ENCODE measurements at regions not wholly inside any gene's neighbourhood (a gene's known extent, or its start where the extent isn't known, plus 50 kb on each side); places are given as distances from the start of the nearest gene placed in this dataset.

DNA sequence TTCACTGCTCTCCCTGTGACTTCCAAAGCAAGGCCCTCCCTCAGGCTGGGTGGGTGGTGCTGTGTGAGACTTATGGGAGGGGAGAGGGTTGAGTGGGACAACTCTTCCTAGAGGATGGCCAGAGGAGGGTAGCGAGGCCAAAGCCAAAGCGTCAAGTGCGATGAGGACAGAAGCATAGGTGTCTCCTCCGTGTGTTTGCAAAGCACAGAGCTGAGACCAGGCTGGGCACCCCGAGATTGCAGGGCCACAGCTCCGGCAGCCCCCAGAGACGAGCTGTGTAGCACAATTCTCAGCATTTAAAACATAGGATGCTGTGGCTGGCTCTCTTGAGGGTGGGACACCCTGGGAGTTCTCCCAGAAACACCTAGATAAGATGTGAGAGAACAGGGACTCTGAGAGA lies 1374.5 kb downstream of the BRD1 start:
- Histone ChIP-seq H3K4me2 (ENCODE audit: low read depth, low read length) (no peak overlapping the region), H3K79me1 (ENCODE audit: low read depth in 1 of 2, low read length in 2 of 2) (no peaks in the 10 kb centered on the region), H3K27me3 (ENCODE audit: control insufficient read depth, insufficient read depth, low read length) (no peaks in the 10 kb centered on the region), H3K27ac (ENCODE audit: insufficient read depth, low read length) (no peak overlapping the region), H4K5ac (ENCODE audit: low read depth, low read length) (no peak overlapping the region), H3K14ac (replicated peaks; ENCODE audit: low read depth, low read length) (no peak overlapping the region), H4K20me1 (ENCODE audit: insufficient read depth, low read length) (no peaks in the 10 kb centered on the region), H3K36me3 (ENCODE audit: control insufficient read depth, insufficient read depth, low read length) (no peaks in the 10 kb centered on the region), H3K4me3 (ENCODE audit: insufficient read depth, low read depth, low read length) (no peak overlapping the region), H3K9me1 (ENCODE audit: insufficient read depth, low read length) (no peaks in the 10 kb centered on the region), H3K18ac (ENCODE audit: low read depth, low read length) (no peak overlapping the region), H4K91ac (ENCODE audit: insufficient read depth, low read depth, low read length) (no peak overlapping the region), H3K4ac (ENCODE audit: low read depth, low read length) (no peak overlapping the region), H2AFZ (replicated peaks; ENCODE audit: low read length, poor library complexity) (no peak overlapping the region), H2BK15ac (ENCODE audit: low read depth, low read length) (no peak overlapping the region), H2AK5ac (ENCODE audit: low read depth, low read length) (no peak overlapping the region), H3K9me3 (ENCODE audit: control insufficient read depth, insufficient read depth, low read length) (peaks cover 47% of the 10 kb centered on the region), H2BK120ac (ENCODE audit: low read depth, low read length) (no peak overlapping the region), H3K56ac (ENCODE audit: extremely low read depth, insufficient read depth, low read length) (no peak overlapping the region), H3K23ac (ENCODE audit: low read depth, low read length) (no peak overlapping the region), H2AK9ac (replicated peaks; ENCODE audit: low read depth, low read length, poor library complexity) (no peak overlapping the region), H3K4me1 (ENCODE audit: control insufficient read depth, insufficient read depth, low read length) (no peaks in the 10 kb centered on the region), H3K9ac (ENCODE audit: low read depth, low read length) (no peak overlapping the region), H2BK20ac (ENCODE audit: low read depth, low read length) (no peak overlapping the region), H4K8ac (ENCODE audit: low read depth in 2 of 2, low read length in 2 of 2) (no peak overlapping the region), H2BK5ac (ENCODE audit: low read depth, low read length, poor library complexity, severe bottlenecking) (no peak overlapping the region)
- POLR2A ChIA-PET (ENCODE audit: unreplicated experiment): no interaction called here
- dilution Hi-C loops (cut with HindIII; ENCODE audit: low sequenced_read_pairs, unreplicated experiment) (no loop called here), intact Hi-C loops (cut with micrococcal nuclease) (no loop called here), in situ Hi-C loops (cut with MboI; ENCODE audit: low sequenced_read_pairs) (no loop called here)
- ATAC-seq (ENCODE audit: low read depth): no peak
- TF ChIP-seq MAFK (IDR thresholded peaks at IDR 0.05; ENCODE audit: low read depth, low read length) (no peak), RCOR1 (IDR thresholded peaks at IDR 0.05; ENCODE audit: insufficient replicate concordance, low read length) (no peak), SMC3 (IDR thresholded peaks at IDR 0.05; ENCODE audit: low read depth, low read length) (no peak), ELK1 (IDR thresholded peaks at IDR 0.05; ENCODE audit: borderline replicate concordance, low read depth, low read length) (no peak), RFX5 (IDR thresholded peaks at IDR 0.05; ENCODE audit: low read depth, low read length) (no peak), MXI1 (IDR thresholded peaks at IDR 0.05; ENCODE audit: borderline replicate concordance, low read depth, low read length) (no peak)
- TF ChIP-seq, protein P1, sequence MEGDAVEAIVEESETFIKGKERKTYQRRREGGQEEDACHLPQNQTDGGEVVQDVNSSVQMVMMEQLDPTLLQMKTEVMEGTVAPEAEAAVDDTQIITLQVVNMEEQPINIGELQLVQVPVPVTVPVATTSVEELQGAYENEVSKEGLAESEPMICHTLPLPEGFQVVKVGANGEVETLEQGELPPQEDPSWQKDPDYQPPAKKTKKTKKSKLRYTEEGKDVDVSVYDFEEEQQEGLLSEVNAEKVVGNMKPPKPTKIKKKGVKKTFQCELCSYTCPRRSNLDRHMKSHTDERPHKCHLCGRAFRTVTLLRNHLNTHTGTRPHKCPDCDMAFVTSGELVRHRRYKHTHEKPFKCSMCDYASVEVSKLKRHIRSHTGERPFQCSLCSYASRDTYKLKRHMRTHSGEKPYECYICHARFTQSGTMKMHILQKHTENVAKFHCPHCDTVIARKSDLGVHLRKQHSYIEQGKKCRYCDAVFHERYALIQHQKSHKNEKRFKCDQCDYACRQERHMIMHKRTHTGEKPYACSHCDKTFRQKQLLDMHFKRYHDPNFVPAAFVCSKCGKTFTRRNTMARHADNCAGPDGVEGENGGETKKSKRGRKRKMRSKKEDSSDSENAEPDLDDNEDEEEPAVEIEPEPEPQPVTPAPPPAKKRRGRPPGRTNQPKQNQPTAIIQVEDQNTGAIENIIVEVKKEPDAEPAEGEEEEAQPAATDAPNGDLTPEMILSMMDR (conservative IDR thresholded peaks at IDR 0.05; ENCODE audit: low read depth, low read length): no peak
- no peak for DNase-seq
- BruUV-seq (replicated peaks): no TSS peak
- CTCF ChIA-PET: no interaction called here
- WGBS, 2 experiments (ENCODE audit: extremely low coverage in 2 of 2, insufficient read length in 1 of 2): 69% methylated on average over 6 of the region's 7 CpGs; no CpG with 5 or more reads in 1 of the 2 experiments

Measured in IMR-90 (cell line).